ENCODE measurements at regions not wholly inside any gene's neighbourhood (a gene's known extent, or its start where the extent isn't known, plus 50 kb on each side); places are given as distances from the start of the nearest gene placed in this dataset.
A peak's percentile ranks its signal among the peaks of the same experiment; 100 is the strongest.

GRCh38 chr4:12791536-12791935, 692.6 kb downstream of the RAB28 start:
- Histone ChIP-seq H3K27me3 (no peaks in the 10 kb centered on the region), H3K27ac (no peak overlapping the region), H3K9me3 (peaks cover 0 to 41% (median 0%) of the 10 kb centered on the region in 11 donors), H3K36me3 (no peaks in the 10 kb centered on the region), H3K4me3 (no peak overlapping the region), H3K4me1 (no peaks in the 10 kb centered on the region)
- ATAC-seq (peak in 2 of 8 donors; percentile 44 to 49), DNase-seq (peak; percentile 15 to 31)
- 13 to 14% methylated on average over 4 of the region's 4 CpGs for WGBS, 2 donors
- intact Hi-C loops (cut with DNase I) = no loop called here
- TF ChIP-seq CTCF (IDR thresholded peaks at IDR 0.05) = no peak

- ATAC-seq = no peak
- no peak for TF ChIP-seq CTCF (IDR thresholded peaks at IDR 0.05)
- DNase-seq = no peak
- WGBS, 2 donors = 83 to 86% methylated on average over 1 of the region's 1 CpG
- Histone ChIP-seq H3K36me3 (no peaks in the 10 kb centered on the region), H3K4me3 (no peak overlapping the region), H3K27ac (no peak overlapping the region), H3K9me3 (peaks cover 0 to 41% (median 0%) of the 10 kb centered on the region in 11 donors), H3K27me3 (no peaks in the 10 kb centered on the region), H3K4me1 (no peaks in the 10 kb centered on the region)
- intact Hi-C loops (cut with DNase I) = no loop called here
Measured at GRCh38 chr4:12787261-12787660, 696.9 kb downstream of the RAB28 start.

GRCh38 chr4:12778706-12779105, 705.4 kb downstream of the RAB28 start:
- no peak for TF ChIP-seq CTCF (IDR thresholded peaks at IDR 0.05)
- no peaks in the 10 kb centered on the region for H3K4me1 ChIP-seq
- no peak overlapping the region for H3K4me3 ChIP-seq
- no peaks in the 10 kb centered on the region for H3K27me3 ChIP-seq
- intact Hi-C loops (cut with DNase I) = no loop called here
- no peaks in the 10 kb centered on the region for H3K9me3 ChIP-seq
- ATAC-seq (no peak), DNase-seq (no peak)
- H3K36me3 ChIP-seq = no peaks in the 10 kb centered on the region
- WGBS, 2 donors = 67 to 70% methylated on average over 4 of the region's 4 CpGs
- H3K27ac ChIP-seq = no peak overlapping the region

- H3K9me3 ChIP-seq = no peaks in the 10 kb centered on the region
- ATAC-seq (no peak), DNase-seq (no peak)
- H3K27me3 ChIP-seq = no peaks in the 10 kb centered on the region
- no peak for TF ChIP-seq CTCF (IDR thresholded peaks at IDR 0.05)
- H3K27ac ChIP-seq = no peak overlapping the region
- intact Hi-C loops (cut with DNase I) = no loop called here
- WGBS, 2 donors = 83 to 84% methylated on average over 5 of the region's 5 CpGs
- no peaks in the 10 kb centered on the region for H3K36me3 ChIP-seq
- no peak overlapping the region for H3K4me3 ChIP-seq
- no peaks in the 10 kb centered on the region for H3K4me1 ChIP-seq
Measured at GRCh38 chr4:12778191-12778590, 705.9 kb downstream of the RAB28 start.

- DNase-seq = no peak
- ATAC-seq = no peak
- intact Hi-C loops (cut with DNase I) = no loop called here
- no peak for TF ChIP-seq CTCF (IDR thresholded peaks at IDR 0.05)
- no peaks in the 10 kb centered on the region for H3K9me3 ChIP-seq
- H3K27ac ChIP-seq = no peak overlapping the region
- no peaks in the 10 kb centered on the region for H3K4me1 ChIP-seq
- no peak overlapping the region for H3K4me3 ChIP-seq
- WGBS, 2 donors = 45 to 46% methylated on average over 2 of the region's 2 CpGs
- H3K36me3 ChIP-seq = no peaks in the 10 kb centered on the region
- H3K27me3 ChIP-seq = no peaks in the 10 kb centered on the region
Measured at GRCh38 chr4:12770351-12770750, 713.8 kb downstream of the RAB28 start.
